SK-N-SH (cell line): ENCODE measurements at regions not wholly inside any gene's neighbourhood (a gene's known extent, or its start where the extent isn't known, plus 50 kb on each side); places are given as distances from the start of the nearest gene placed in this dataset.

Experiments used
- CTCF ChIA-PET: fragments of 300-600, 350-600 bp; formaldehyde crosslinking; extraction: SDS; loops from one replicate; lab custom pipeline; 2021; lab: Yijun Ruan, JAX
- POLR2A ChIA-PET: fragments of 350-600 bp; sonication (Branson Sonifier 250); formaldehyde crosslinking; extraction: SDS; loops from one replicate; lab custom pipeline; 2020; ENCODE audit warnings: antibody characterized with exemption, inconsistent platforms; lab: Yijun Ruan, JAX
- DNase-seq: peaks from one replicate; pipeline ENCODE4 v3.0.0; 2012
- H2AFZ ChIP-seq: fragments of 200-600 bp; sonication (generic); 2 replicates; pipeline ENCODE4 v1.8.1; 2016; ENCODE audit warnings: antibody characterized with exemption, mild to moderate bottlenecking, low read depth
- H3F3A ChIP-seq: fragments of 200-600 bp; sonication (generic); replicated peaks from 2 replicates; pipeline ENCODE3; 2016; ENCODE audit warnings: antibody characterized with exemption, mild to moderate bottlenecking; ENCODE audit not compliant: insufficient read depth
- H3K27ac ChIP-seq, 2 experiments: fragments of 200-500 bp in 1 of 2; fragments of 200-600 bp in 1 of 2; sonication (Bioruptor generic) in 1 of 2; sonication (generic), shearing (Covaris generic) in 1 of 2; 2 replicates each; pipeline versions ENCODE4 v1.5.1 to v1.6.1; 2014 to 2016; ENCODE audit warnings: low read depth in 2 of 2, inconsistent platforms in 1 of 2, low read length in 1 of 2, mild to moderate bottlenecking in 1 of 2, mixed read lengths in 1 of 2
- H3K27me3 ChIP-seq: fragments of 200-600 bp; sonication (generic), shearing (Covaris generic); 2 replicates; pipeline ENCODE4 v1.6.1; 2016; ENCODE audit warnings: mixed run types; ENCODE audit not compliant: insufficient read depth
- H3K36me3 ChIP-seq, 2 experiments: fragments of 200-500 bp in 1 of 2; fragments of 200-600 bp in 1 of 2; sonication (Bioruptor generic) in 1 of 2; sonication (generic) in 1 of 2; replicated peaks in 1 of 2; 2 replicates each; pipeline versions ENCODE3 to v1.5.1; 2014 to 2016; ENCODE audit warnings: low read length in 1 of 2, mild to moderate bottlenecking in 1 of 2; ENCODE audit not compliant: insufficient read depth in 2 of 2, control insufficient read depth in 1 of 2
- H3K4me1 ChIP-seq, 2 experiments: fragments of 200-500 bp in 1 of 2; fragments of 200-600 bp in 1 of 2; sonication (Bioruptor generic) in 1 of 2; sonication (generic), shearing (Covaris generic) in 1 of 2; 2 replicates each; pipeline versions ENCODE4 v1.5.1 to v1.6.1; 2014 to 2016; ENCODE audit warnings: low read depth in 1 of 2, low read length in 1 of 2, mixed run types in 1 of 2; ENCODE audit not compliant: insufficient read depth in 2 of 2, control insufficient read depth in 1 of 2
- H3K4me2 ChIP-seq: fragments of 200-600 bp; sonication (generic), shearing (Covaris generic); 2 replicates; pipeline ENCODE4 v1.6.1; 2017; ENCODE audit warnings: mixed run types
- H3K4me3 ChIP-seq, 2 experiments: fragments of 200-500 bp in 1 of 2; fragments of 200-600 bp in 1 of 2; sonication (Bioruptor generic) in 1 of 2; sonication (generic), shearing (Covaris generic) in 1 of 2; 2 replicates each; pipeline versions ENCODE4 v1.5.1 to v1.8.1; 2014 to 2016; ENCODE audit warnings: low read depth in 2 of 2, inconsistent platforms in 1 of 2, low read length in 1 of 2, mild to moderate bottlenecking in 1 of 2, mixed read lengths in 1 of 2, moderate library complexity in 1 of 2
- H3K79me2 ChIP-seq: fragments of 200-600 bp; sonication (generic); 2 replicates; pipeline ENCODE4 v1.8.1; 2017; ENCODE audit warnings: mild to moderate bottlenecking; ENCODE audit not compliant: insufficient read depth
- H3K9ac ChIP-seq: fragments of 200-600 bp; sonication (generic); 2 replicates; pipeline ENCODE4 v1.6.1; 2017; ENCODE audit warnings: mixed run types
- H3K9me2 ChIP-seq: fragments of 200-600 bp; sonication (generic); 2 replicates; pipeline ENCODE4 v1.6.1; 2017; ENCODE audit warnings: mixed run types
- H3K9me3 ChIP-seq: fragments of 200-600 bp; sonication (generic); 2 replicates; pipeline ENCODE4 v1.6.1; 2017; ENCODE audit warnings: mixed run types, mild to moderate bottlenecking, moderate library complexity
- H4K20me1 ChIP-seq: fragments of 200-600 bp; sonication (generic); 2 replicates; pipeline ENCODE4 v1.6.1; 2017; ENCODE audit warnings: mild to moderate bottlenecking, mixed run types; ENCODE audit not compliant: insufficient read depth
- CHD2 ChIP-seq: fragments of 150-350 bp; IDR thresholded peaks from 2 replicates; pipeline ENCODE4 v1.6.1; 2018; ENCODE audit warnings: low read length; ENCODE audit not compliant: partially characterized antibody
- CTCF ChIP-seq: fragments of 200-600 bp; sonication (generic); IDR thresholded peaks from 2 replicates; pipeline ENCODE4 v1.6.1; 2017; ENCODE audit warnings: antibody characterized with exemption, mild to moderate bottlenecking, moderate library complexity
- ELF1 ChIP-seq: IDR thresholded peaks from 2 replicates; pipeline ENCODE4 v1.4.0; 2012
- EP300 ChIP-seq, 2 experiments: IDR thresholded peaks; 2 replicates each; pipeline versions ENCODE4 v1.4.0 to v1.6.1; 2012; ENCODE audit warnings: borderline replicate concordance in 1 of 2, low read depth in 1 of 2, low read length in 1 of 2
- EZH2phosphoT487 ChIP-seq: fragments of 200-600 bp; sonication (generic); IDR thresholded peaks from 2 replicates; pipeline ENCODE4 v1.6.1; 2017; ENCODE audit warnings: low read depth, mixed run types, mild to moderate bottlenecking, antibody characterized with exemption, moderate library complexity, borderline replicate concordance
- FOSL2 ChIP-seq: IDR thresholded peaks from 2 replicates; pipeline ENCODE4 v1.4.0; 2012; ENCODE audit warnings: low read depth, mild to moderate bottlenecking, moderate library complexity, borderline replicate concordance
- FOXJ3 ChIP-seq: sonication (generic); formaldehyde crosslinking; IDR thresholded peaks from 2 replicates; pipeline ENCODE4 v1.5.1; 2020; ENCODE audit warnings: mild to moderate bottlenecking, missing genetic modification reagents
- FOXM1 ChIP-seq: IDR thresholded peaks from 2 replicates; pipeline ENCODE4 v1.4.0; 2012; ENCODE audit warnings: low read depth, mild to moderate bottlenecking
- GABPA ChIP-seq: IDR thresholded peaks from 2 replicates; pipeline ENCODE4 v1.4.0; 2012; ENCODE audit warnings: low read depth, mild to moderate bottlenecking
- MEF2A ChIP-seq: IDR thresholded peaks from 2 replicates; pipeline ENCODE4 v1.4.0; 2012; ENCODE audit warnings: low read depth, borderline replicate concordance
- MXI1 ChIP-seq: IDR thresholded peaks from 2 replicates; pipeline ENCODE4 v1.6.1; 2012; ENCODE audit warnings: mild to moderate bottlenecking, low read depth, low read length, improper control_type of control experiment
- POLR2AphosphoS5 ChIP-seq: IDR thresholded peaks from 2 replicates; pipeline ENCODE4 v1.6.1; 2012; ENCODE audit warnings: low read depth, low read length
- RFX5 ChIP-seq: IDR thresholded peaks from 2 replicates; pipeline ENCODE4 v1.6.1; 2012; ENCODE audit warnings: mild to moderate bottlenecking, improper control_type of control experiment, low read length
- SIN3A ChIP-seq: IDR thresholded peaks from 2 replicates; pipeline ENCODE4 v1.6.1; 2012; ENCODE audit warnings: low read depth, mild to moderate bottlenecking, low read length, moderate library complexity, borderline replicate concordance
- TEAD4 ChIP-seq: IDR thresholded peaks from 2 replicates; pipeline ENCODE4 v1.4.0; 2012; ENCODE audit warnings: mild to moderate bottlenecking, borderline replicate concordance; ENCODE audit not compliant: insufficient read depth
- YY1 ChIP-seq: IDR thresholded peaks from 2 replicates; pipeline ENCODE4 v1.4.0; 2012; ENCODE audit warnings: low read depth, mild to moderate bottlenecking
- WGBS: methylation state at CpG from one replicate; pipeline ENCODE4 v1.1.6; 2017; ENCODE audit warnings: low lambda C conversion rate; 5-methylcytosine and 5-hydroxymethylcytosine counted together
- TF ChIP-seq, protein P1 (sequence below): fragments of 150-350 bp; IDR thresholded peaks from 2 replicates; pipeline ENCODE4 v1.6.1; 2016; ENCODE audit warnings: mild to moderate bottlenecking, low read depth, low read length
- TF ChIP-seq, protein P2 (sequence below): IDR thresholded peaks from 2 replicates; pipeline ENCODE4 v1.4.0; 2012; ENCODE audit warnings: low read depth, borderline replicate concordance
- TF ChIP-seq, protein P3 (sequence below): IDR thresholded peaks from 2 replicates; pipeline ENCODE4 v1.4.0; 2012; ENCODE audit warnings: low read depth, borderline replicate concordance

DNA sequence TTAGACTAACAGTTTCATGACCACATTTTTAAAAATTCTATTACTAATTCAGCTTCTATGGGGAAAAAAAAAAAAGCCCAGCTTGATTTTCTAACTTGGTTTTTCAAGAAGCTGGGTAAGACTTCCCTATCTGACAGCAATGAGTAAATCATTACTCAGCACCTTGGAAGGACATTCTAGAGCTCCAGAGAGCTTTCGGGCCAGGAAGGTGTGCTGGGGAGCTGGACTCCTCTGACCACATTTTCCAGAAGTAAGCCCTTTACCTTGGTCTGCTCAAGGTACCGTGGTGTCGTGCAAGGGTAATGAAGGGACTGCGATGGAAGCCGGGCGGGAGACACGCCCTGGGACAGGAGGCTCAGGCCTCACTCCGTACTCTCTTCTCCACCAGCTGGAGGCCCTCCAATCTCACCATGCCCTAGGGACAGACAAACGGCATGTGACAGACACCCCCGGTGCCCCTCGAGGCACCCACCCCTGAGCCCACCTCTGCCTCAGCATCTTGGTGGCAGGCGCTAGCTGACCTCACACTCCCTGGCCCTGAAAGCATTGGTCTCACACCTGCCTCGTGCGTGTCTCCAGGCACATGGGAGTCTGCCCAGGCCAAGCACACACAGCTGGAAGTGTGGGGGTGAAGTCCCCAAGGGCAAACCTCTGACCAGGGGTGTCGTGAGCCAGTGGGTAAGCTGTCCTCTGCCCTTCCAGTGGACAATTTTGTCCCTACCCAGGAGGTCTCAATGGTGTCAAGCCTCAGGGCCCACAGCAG is 152.1 kb downstream of the OAT start:
- no peaks in the 10 kb centered on the region for H3K27me3 ChIP-seq
- no peak for DNase-seq
- WGBS, result 62% methylated on average over 8 of the region's 15 CpGs
- POLR2A ChIA-PET, result no interaction called here
- H3K4me2 ChIP-seq, result no peak overlapping the region
- TF ChIP-seq POLR2AphosphoS5 (no peak), GABPA (no peak), CHD2 (no peak), EP300 (IDR thresholded peaks at IDR 0.05; ENCODE audit: borderline replicate concordance in 1 of 2, low read depth in 1 of 2, low read length in 1 of 2) (no peak), FOSL2 (no peak), EZH2phosphoT487 (no peak), FOXM1 (no peak), TEAD4 (no peak), RFX5 (no peak), SIN3A (no peak), ELF1 (no peak)
- TF ChIP-seq, protein P1, sequence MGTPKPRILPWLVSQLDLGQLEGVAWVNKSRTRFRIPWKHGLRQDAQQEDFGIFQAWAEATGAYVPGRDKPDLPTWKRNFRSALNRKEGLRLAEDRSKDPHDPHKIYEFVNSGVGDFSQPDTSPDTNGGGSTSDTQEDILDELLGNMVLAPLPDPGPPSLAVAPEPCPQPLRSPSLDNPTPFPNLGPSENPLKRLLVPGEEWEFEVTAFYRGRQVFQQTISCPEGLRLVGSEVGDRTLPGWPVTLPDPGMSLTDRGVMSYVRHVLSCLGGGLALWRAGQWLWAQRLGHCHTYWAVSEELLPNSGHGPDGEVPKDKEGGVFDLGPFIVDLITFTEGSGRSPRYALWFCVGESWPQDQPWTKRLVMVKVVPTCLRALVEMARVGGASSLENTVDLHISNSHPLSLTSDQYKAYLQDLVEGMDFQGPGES, result no peak
- TF ChIP-seq, all 33 proteins: peak for 0
- CTCF ChIA-PET, result interaction anchor here (1.4 to 2.1 kb wide), 3 partner anchors 11 to 272 kb away, joined by 6 to 12 read pairs (median 6); no protein-coding TSS in a partner anchor
- H3K79me2 ChIP-seq, result no peaks in the 10 kb centered on the region
- H3K9ac ChIP-seq, result no peak overlapping the region
- H3K4me1 ChIP-seq, result peaks cover 0 to 13% of the 10 kb centered on the region in 2 experiments; a peak in 1 of 4 replicates
- H3K9me2 ChIP-seq, result no peaks in the 10 kb centered on the region
- H3K27ac ChIP-seq, result no peak overlapping the region
- H3F3A ChIP-seq, result no peaks in the 10 kb centered on the region
- H3K9me3 ChIP-seq, result no peaks in the 10 kb centered on the region
- no peak overlapping the region for H3K4me3 ChIP-seq
- no peaks in the 10 kb centered on the region for H3K36me3 ChIP-seq
- no peaks in the 10 kb centered on the region for H4K20me1 ChIP-seq
- no peak overlapping the region for H2AFZ ChIP-seq

- Histone ChIP-seq H3K36me3 (no peaks in the 10 kb centered on the region), H3K4me3 (no peak overlapping the region), H3K27me3 (no peaks in the 10 kb centered on the region), H3K9me2 (no peaks in the 10 kb centered on the region), H3K9me3 (no peaks in the 10 kb centered on the region), H3K27ac (no peak overlapping the region), H3F3A (no peaks in the 10 kb centered on the region), H3K4me2 (no peak overlapping the region), H2AFZ (no peak overlapping the region), H3K79me2 (no peaks in the 10 kb centered on the region), H3K9ac (no peak overlapping the region), H4K20me1 (no peaks in the 10 kb centered on the region), H3K4me1 (peaks cover 0 to 13% of the 10 kb centered on the region in 2 experiments; a peak in 1 of 4 replicates)
- CTCF ChIA-PET, result interaction anchor here (1.6 kb wide), 1 partner anchor 271 kb away, joined by 12 read pairs; no protein-coding TSS in a partner anchor
- no peak for DNase-seq
- WGBS, result 46% methylated on average over 11 of the region's 12 CpGs
- POLR2A ChIA-PET, result no interaction called here
- TF ChIP-seq YY1 (no peak), CTCF (no peak), FOXJ3 (CRISPR knock-in tag) (no peak), ELF1 (no peak), POLR2AphosphoS5 (no peak), MXI1 (no peak), GABPA (no peak), CHD2 (no peak), MEF2A (no peak)
- TF ChIP-seq, protein P2, sequence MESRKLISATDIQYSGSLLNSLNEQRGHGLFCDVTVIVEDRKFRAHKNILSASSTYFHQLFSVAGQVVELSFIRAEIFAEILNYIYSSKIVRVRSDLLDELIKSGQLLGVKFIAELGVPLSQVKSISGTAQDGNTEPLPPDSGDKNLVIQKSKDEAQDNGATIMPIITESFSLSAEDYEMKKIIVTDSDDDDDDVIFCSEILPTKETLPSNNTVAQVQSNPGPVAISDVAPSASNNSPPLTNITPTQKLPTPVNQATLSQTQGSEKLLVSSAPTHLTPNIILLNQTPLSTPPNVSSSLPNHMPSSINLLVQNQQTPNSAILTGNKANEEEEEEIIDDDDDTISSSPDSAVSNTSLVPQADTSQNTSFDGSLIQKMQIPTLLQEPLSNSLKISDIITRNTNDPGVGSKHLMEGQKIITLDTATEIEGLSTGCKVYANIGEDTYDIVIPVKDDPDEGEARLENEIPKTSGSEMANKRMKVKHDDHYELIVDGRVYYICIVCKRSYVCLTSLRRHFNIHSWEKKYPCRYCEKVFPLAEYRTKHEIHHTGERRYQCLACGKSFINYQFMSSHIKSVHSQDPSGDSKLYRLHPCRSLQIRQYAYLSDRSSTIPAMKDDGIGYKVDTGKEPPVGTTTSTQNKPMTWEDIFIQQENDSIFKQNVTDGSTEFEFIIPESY, result no peak
- TF ChIP-seq, protein P3, sequence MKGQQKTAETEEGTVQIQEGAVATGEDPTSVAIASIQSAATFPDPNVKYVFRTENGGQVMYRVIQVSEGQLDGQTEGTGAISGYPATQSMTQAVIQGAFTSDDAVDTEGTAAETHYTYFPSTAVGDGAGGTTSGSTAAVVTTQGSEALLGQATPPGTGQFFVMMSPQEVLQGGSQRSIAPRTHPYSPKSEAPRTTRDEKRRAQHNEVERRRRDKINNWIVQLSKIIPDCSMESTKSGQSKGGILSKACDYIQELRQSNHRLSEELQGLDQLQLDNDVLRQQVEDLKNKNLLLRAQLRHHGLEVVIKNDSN, result no peak
Observed at GRCh38 chr10:124265776-124266467, 152.8 kb downstream of the OAT start.
